Esophagus muscularis mucosa (tissue), 3 donors: ENCODE measurements at regions not wholly inside any gene's neighbourhood (a gene's known extent, or its start where the extent isn't known, plus 50 kb on each side); places are given as distances from the start of the nearest gene placed in this dataset.

Experiments
- POLR2A ChIP-seq: fragments of 450-650 bp; IDR thresholded peaks from one replicate; pipeline ENCODE4 v1.6.1; 2017; ENCODE audit warnings: antibody characterized with exemption, moderate library complexity, mild to moderate bottlenecking, low read depth
- POLR2AphosphoS5 ChIP-seq, 2 donors: sonication (generic); formaldehyde crosslinking; IDR thresholded peaks; one replicate each; pipeline ENCODE4 v1.6.1; 2017; ENCODE audit warnings: antibody characterized with exemption in 2 of 2
- TF ChIP-seq, protein P1 (sequence below), 3 experiments: fragments of 200-600 bp in 2 of 3; fragments of 450-650 bp in 1 of 3; sonication (generic) in 2 of 3; IDR thresholded peaks; one replicate each; pipeline ENCODE4 v1.5.1; 2017 to 2019; ENCODE audit warnings: antibody characterized with exemption in 3 of 3, mild to moderate bottlenecking in 2 of 3, moderate library complexity in 1 of 3

DNA sequence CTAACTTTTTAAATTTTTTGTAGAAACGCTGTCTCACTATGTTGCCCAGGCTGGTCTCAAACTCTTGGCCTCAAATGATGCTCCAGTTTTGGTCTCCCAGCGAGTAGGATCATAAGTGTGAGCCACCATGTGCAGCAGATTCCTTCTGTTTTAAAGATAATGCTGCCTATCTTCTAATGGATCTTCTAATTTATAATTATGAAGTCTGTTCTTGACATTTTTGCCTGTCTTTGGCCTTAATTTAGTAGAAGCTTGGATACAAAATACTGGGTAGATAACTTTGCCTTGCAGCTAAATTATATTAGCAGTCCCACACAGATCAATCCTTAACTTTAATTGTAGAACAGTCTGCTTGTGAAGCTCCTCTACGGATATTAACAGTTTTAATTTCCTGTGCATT lies 566.6 kb upstream of the CDH8 start:
- TF ChIP-seq, protein P1, sequence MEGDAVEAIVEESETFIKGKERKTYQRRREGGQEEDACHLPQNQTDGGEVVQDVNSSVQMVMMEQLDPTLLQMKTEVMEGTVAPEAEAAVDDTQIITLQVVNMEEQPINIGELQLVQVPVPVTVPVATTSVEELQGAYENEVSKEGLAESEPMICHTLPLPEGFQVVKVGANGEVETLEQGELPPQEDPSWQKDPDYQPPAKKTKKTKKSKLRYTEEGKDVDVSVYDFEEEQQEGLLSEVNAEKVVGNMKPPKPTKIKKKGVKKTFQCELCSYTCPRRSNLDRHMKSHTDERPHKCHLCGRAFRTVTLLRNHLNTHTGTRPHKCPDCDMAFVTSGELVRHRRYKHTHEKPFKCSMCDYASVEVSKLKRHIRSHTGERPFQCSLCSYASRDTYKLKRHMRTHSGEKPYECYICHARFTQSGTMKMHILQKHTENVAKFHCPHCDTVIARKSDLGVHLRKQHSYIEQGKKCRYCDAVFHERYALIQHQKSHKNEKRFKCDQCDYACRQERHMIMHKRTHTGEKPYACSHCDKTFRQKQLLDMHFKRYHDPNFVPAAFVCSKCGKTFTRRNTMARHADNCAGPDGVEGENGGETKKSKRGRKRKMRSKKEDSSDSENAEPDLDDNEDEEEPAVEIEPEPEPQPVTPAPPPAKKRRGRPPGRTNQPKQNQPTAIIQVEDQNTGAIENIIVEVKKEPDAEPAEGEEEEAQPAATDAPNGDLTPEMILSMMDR (IDR thresholded peaks at IDR 0.05): no peak
- TF ChIP-seq POLR2AphosphoS5 (IDR thresholded peaks at IDR 0.05) (no peak), POLR2A (no peak)
